ENCODE measurements at regions not wholly inside any gene's neighbourhood (a gene's known extent, or its start where the extent isn't known, plus 50 kb on each side); places are given as distances from the start of the nearest gene placed in this dataset.

- no peak for TF ChIP-seq EZH2 (IDR thresholded peaks at IDR 0.05; ENCODE audit: borderline replicate concordance, low read depth, low read length, severe bottlenecking)
- TF ChIP-seq CTCF (IDR thresholded peaks at IDR 0.05; ENCODE audit: borderline replicate concordance, extremely low read depth, low read length, poor library complexity, severe bottlenecking), result no peak
Observed at GRCh38 chr14:87754520-87755223, 238.3 kb downstream of the GALC start.
